Prostate gland (tissue), 2 donors: ENCODE measurements at regions not wholly inside any gene's neighbourhood (a gene's known extent, or its start where the extent isn't known, plus 50 kb on each side); places are given as distances from the start of the nearest gene placed in this dataset.

Experiments
- POLR2A ChIP-seq: fragments of 450-650 bp; IDR thresholded peaks from one replicate; pipeline ENCODE4 v1.6.1; 2016; ENCODE audit warnings: antibody characterized with exemption, mild to moderate bottlenecking
- POLR2AphosphoS5 ChIP-seq: sonication (generic); formaldehyde crosslinking; IDR thresholded peaks from one replicate; pipeline ENCODE4 v1.6.1; 2017; ENCODE audit warnings: antibody characterized with exemption
- TF ChIP-seq, protein P1 (sequence below), 4 experiments: fragments of 200-600 bp in 2 of 4; fragments of 450-650 bp in 2 of 4; sonication (generic) in 2 of 4; IDR thresholded peaks; 1 replicate in 3 of 4; 2 replicates in 1 of 4; pipeline ENCODE4 v1.5.1; 2016 to 2019; ENCODE audit warnings: antibody characterized with exemption in 4 of 4, mild to moderate bottlenecking in 2 of 4, moderate library complexity in 2 of 4

DNA sequence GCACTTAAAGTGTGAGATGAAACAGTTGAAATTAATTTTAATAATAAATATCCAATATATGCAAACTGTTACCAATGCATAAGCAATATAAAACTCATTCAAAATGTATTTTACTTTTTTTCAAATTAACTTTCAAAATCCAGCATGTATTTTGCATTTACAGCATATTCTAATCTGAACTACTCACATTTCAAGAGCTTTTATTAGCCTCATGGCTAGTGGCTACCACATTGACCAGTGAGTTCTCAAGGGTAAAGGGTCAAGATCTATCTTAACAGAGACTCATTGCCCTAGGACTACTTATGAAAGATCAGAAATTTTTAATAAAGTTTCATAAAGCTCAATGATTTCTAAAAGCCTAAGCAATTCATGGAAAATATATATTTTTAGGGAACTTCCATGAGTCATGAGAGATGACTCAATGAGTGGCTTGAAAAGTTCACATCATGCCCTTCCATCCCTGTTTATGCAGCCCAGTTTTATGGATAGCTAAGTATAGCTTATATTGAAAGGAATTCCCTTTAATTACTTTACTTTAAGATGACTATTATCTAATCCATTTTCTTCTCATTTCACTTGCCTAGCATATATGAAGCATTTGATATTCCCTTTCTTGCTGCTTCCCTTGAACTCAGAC lies 608.6 kb downstream of the SLCO4C1 start:
- TF ChIP-seq, protein P1, sequence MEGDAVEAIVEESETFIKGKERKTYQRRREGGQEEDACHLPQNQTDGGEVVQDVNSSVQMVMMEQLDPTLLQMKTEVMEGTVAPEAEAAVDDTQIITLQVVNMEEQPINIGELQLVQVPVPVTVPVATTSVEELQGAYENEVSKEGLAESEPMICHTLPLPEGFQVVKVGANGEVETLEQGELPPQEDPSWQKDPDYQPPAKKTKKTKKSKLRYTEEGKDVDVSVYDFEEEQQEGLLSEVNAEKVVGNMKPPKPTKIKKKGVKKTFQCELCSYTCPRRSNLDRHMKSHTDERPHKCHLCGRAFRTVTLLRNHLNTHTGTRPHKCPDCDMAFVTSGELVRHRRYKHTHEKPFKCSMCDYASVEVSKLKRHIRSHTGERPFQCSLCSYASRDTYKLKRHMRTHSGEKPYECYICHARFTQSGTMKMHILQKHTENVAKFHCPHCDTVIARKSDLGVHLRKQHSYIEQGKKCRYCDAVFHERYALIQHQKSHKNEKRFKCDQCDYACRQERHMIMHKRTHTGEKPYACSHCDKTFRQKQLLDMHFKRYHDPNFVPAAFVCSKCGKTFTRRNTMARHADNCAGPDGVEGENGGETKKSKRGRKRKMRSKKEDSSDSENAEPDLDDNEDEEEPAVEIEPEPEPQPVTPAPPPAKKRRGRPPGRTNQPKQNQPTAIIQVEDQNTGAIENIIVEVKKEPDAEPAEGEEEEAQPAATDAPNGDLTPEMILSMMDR (IDR thresholded peaks at IDR 0.05): no peak
- no peak for TF ChIP-seq POLR2A
- no peak for TF ChIP-seq POLR2AphosphoS5
